ENCODE measurements at regions not wholly inside any gene's neighbourhood (a gene's known extent, or its start where the extent isn't known, plus 50 kb on each side); places are given as distances from the start of the nearest gene placed in this dataset.

GRCh38 chr14:65302571-65303189 is 109.8 kb upstream of the FUT8 start:
- H3K4me1 ChIP-seq (ENCODE audit: control insufficient read depth, insufficient read depth, low read length) = no peaks in the 10 kb centered on the region; the same call in 1 of the 2 replicates
- no peak for DNase-seq (ENCODE audit: low read depth, low spot score)
- no peak for ATAC-seq
- H3K27ac ChIP-seq (ENCODE audit: low read length) = no peak overlapping the region
- no peak for TF ChIP-seq POLR2AphosphoS5 (IDR thresholded peaks at IDR 0.05; ENCODE audit: low read depth, low read length)
- no peaks in the 10 kb centered on the region for H3K27me3 ChIP-seq (ENCODE audit: control insufficient read depth, insufficient read depth, low read length)
- POLR2A ChIA-PET = interaction anchor here (0.6 kb wide), 1 partner anchor 11 kb away, joined by 8 read pairs; no protein-coding TSS in a partner anchor
- H3K4me3 ChIP-seq (ENCODE audit: low read depth in 2 of 2, low read length in 2 of 2) = no peak overlapping the region
- in situ Hi-C loops (cut with HindIII; ENCODE audit: low pct_unique_long_range_greater_than_20kb, low sequenced_read_pairs) (no loop called here), intact Hi-C loops (cut with micrococcal nuclease; ENCODE audit: unreplicated experiment) (no loop called here)
- CTCF ChIA-PET = no interaction called here
- no TSS peak for BruUV-seq (replicated peaks)
- no peaks in the 10 kb centered on the region for H3K9me3 ChIP-seq (ENCODE audit: control insufficient read depth, insufficient read depth, low read depth, low read length)
- no peaks in the 10 kb centered on the region for H3K36me3 ChIP-seq (ENCODE audit: control insufficient read depth, insufficient read depth, low read length)

- H3K27ac ChIP-seq (ENCODE audit: low read length) = no peak overlapping the region
- POLR2A ChIA-PET = interaction anchor here (0.6 kb wide), 1 partner anchor 11 kb away, joined by 8 read pairs; no protein-coding TSS in a partner anchor
These were observed 109.2 kb upstream of the FUT8 start for GRCh38 chr14:65303190-65303898.

More at GRCh38 chr14:65303190-65303898, 109.2 kb upstream of the FUT8 start:
- Histone ChIP-seq H3K36me3 (ENCODE audit: control insufficient read depth, insufficient read depth, low read length) (no peaks in the 10 kb centered on the region), H3K4me3 (ENCODE audit: low read depth in 2 of 2, low read length in 2 of 2) (no peak overlapping the region), H3K4me1 (ENCODE audit: control insufficient read depth, insufficient read depth, low read length) (no peaks in the 10 kb centered on the region; the same call in 1 of the 2 replicates), H3K9me3 (ENCODE audit: control insufficient read depth, insufficient read depth, low read depth, low read length) (no peaks in the 10 kb centered on the region), H3K27me3 (ENCODE audit: control insufficient read depth, insufficient read depth, low read length) (no peaks in the 10 kb centered on the region)
- in situ Hi-C loops (cut with HindIII; ENCODE audit: low pct_unique_long_range_greater_than_20kb, low sequenced_read_pairs) (no loop called here), intact Hi-C loops (cut with micrococcal nuclease; ENCODE audit: unreplicated experiment) (no loop called here)
- CTCF ChIA-PET = no interaction called here
- TF ChIP-seq SIN3A (IDR thresholded peaks at IDR 0.05; ENCODE audit: borderline replicate concordance, insufficient read depth, low read depth, low read length) (no peak), POLR2AphosphoS5 (IDR thresholded peaks at IDR 0.05; ENCODE audit: low read depth, low read length) (no peak), TCF7L2 (IDR thresholded peaks at IDR 0.05; ENCODE audit: low read depth, low read length) (no peak), CTCF (IDR thresholded peaks at IDR 0.05) (no peak), REST (IDR thresholded peaks at IDR 0.05; ENCODE audit: insufficient read depth in 1 of 2, low read depth in 2 of 2, low read length in 1 of 2) (no peak)
- ATAC-seq (no peak), DNase-seq (ENCODE audit: low read depth, low spot score) (no peak)
- BruUV-seq (replicated peaks) = no TSS peak

Data from Panc1 (cell line).